Kasumi-1 (cell line): ENCODE measurements at regions not wholly inside any gene's neighbourhood (a gene's known extent, or its start where the extent isn't known, plus 50 kb on each side); places are given as distances from the start of the nearest gene placed in this dataset.
"Not testable (repeated sequence)": the region's sequence is repeated elsewhere in the genome, so short reads cannot be mapped to it uniquely, and the experiment has no call there.

Experiments used
- DNase-seq, 2 experiments: peaks; one replicate each; lab custom pipeline; 2025; lab: John Stamatoyannopoulos, UW

DNA sequence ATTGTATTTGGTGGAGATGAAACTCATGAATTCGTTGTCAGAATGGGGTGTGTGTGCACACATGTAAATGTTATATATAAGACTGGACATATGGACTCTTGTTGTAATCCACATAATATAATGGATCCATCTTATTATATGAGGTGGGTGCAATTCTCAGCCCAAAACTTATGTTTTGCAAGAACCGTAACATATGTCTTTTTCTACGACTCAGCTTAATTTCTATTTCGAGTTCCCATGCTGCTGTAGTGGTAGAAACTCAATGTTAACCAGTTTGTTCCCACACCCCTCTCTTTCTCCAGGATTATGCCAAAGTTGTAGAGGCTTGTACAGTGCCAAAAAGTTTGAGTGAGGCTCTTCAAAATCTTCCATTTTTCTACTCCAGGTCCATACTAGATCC is 112.5 kb upstream of the SPOPL start:
- no peak for DNase-seq

GRCh38 chr2:138390316-138390945 is 111.1 kb upstream of the SPOPL start:
- DNase-seq, result no peak

GRCh38 chr2:138391946-138392345 is 109.6 kb upstream of the SPOPL start:
- DNase-seq, result no peak

GRCh38 chr2:138395565-138396306 is 105.8 kb upstream of the SPOPL start:
- DNase-seq, result no peak

DNA sequence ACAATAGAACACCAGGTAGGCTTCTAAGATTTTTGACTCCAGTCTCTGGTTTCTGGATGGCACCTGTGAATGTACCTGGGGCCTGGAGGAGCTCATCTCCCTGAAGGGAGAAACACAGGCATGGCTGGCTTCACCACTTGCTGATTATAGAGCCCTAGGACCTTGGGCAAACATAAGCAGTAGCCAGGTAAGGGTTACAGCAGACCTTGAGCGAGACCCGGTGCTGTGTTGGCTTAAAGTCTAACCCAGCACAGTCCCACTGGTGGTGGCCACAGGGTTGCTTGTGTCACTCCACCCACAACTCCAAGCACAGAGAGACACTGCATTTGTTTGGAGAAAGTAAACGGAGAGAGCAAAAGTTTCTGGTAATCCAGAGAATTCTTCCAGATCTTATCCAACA is 104.7 kb upstream of the SPOPL start:
- no peak for DNase-seq

DNA sequence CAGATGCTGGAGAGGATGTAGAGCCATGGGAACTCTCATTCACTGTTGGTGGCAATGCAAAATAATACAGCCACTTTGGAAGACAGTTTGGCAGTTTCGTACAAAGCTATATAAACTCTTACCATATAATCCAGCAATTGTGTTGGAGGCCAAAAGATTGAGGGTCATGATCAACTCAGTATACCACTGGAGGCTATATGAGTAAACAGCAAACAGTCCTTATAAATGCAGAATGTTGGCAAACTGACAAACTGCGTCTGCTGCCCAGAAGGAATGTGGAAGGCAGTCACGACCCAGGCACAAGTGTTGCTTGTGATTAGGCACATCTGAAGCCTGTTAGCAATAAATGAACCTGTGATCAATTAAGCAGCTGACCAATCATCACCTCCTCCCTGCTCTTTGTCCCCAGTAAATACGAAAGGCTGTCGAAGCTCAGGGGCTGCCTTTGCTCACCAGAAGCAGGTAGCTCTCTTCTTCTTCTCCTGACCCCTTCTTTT is 98.1 kb upstream of the SPOPL start:
- DNase-seq, result no peak

- peak in 1 of 2 experiments; percentile 4 for DNase-seq
Measured at GRCh38 chr2:138414014-138414413, 87.6 kb upstream of the SPOPL start.

DNA sequence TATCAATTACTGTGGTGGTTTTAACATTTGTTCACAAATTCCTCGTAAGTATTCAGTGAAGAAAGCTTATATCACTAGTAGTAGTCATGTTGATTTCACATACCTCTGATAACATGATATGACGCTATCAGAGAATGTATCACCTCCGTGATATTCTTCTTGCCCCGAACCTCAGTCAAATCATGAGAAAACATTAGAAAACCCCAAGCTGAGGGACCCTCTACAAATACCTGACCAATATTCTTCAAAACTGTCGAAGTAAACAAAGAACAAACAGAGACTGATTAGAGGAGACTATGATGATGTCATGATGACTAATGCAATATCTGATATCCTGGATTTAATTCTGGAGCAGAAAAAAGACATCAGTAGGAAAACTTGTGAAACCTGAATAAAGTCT is 85.6 kb upstream of the SPOPL start:
- no peak for DNase-seq

DNA sequence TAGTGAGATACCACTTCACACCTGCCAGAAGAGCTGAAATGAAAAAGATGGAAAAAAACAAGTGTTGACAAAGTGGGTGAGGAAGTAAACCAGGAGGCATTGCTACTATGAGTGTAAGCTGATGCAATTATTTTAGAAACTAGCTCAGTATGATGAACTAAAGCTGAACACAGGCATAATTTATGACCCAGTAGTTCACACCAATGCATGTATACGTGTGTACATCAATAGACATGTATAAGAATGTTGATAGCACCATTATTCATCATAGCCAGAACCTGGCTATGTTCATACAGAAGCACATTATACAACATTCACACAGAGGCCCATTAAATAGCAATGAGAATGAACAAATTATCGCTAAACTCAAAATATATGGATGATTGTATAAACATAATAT is 83.1 kb upstream of the SPOPL start:
- no peak for DNase-seq

DNA sequence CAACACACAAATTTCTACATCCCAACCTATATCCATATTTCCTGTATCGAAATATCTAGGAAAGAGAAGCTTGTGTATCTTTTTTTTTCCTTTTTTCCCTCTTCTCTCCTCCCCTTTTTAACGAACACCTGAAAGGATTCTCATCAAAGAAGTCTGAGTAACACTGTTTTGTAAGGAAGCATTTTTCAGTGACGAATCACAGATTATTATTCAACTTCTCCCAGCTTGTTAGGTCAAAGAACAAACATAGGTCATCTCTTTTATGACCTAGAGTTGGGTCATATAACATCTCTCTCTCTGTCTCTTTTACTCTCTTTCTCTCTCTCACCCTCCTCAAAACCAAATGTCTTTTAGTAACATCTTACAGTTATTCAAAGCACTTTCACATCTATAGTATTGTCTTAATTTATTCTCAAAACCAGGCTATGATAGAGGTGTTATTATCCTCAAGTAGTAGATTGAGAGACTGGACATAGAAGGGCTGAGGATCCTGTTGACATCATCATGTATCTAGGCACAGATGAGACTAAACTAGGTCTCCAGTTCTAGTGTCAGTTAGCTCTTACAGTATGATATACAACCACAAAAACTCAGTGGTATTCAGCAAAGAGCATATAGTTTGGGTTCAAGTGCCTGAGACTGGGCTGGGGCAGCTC is 80.1 kb upstream of the SPOPL start:
- no peak for DNase-seq

GRCh38 chr2:138421971-138422335 is 79.6 kb upstream of the SPOPL start:
- peak; percentile 31 to 32 for DNase-seq

DNA sequence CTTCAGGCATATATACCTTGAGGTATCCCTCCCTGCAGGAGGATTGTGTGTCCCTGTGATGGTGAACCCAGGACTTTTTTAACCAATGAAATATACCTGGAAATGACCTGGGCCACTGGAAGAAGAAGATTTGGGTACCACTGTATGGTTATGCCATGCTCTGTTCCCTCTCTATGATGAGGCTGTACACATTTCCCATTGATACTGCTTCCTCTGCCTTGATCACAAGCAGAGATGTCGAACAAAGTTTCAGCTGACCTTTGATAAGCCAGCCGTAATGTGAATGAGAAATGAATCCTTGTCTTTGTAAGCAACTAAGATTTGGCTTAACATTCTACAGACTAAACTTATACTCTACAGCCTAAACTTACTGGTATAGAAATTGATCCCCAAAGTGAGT is 78.4 kb upstream of the SPOPL start:
- DNase-seq, result no peak

GRCh38 chr2:138423745-138424144 is 77.8 kb upstream of the SPOPL start:
- no peak for DNase-seq

DNA sequence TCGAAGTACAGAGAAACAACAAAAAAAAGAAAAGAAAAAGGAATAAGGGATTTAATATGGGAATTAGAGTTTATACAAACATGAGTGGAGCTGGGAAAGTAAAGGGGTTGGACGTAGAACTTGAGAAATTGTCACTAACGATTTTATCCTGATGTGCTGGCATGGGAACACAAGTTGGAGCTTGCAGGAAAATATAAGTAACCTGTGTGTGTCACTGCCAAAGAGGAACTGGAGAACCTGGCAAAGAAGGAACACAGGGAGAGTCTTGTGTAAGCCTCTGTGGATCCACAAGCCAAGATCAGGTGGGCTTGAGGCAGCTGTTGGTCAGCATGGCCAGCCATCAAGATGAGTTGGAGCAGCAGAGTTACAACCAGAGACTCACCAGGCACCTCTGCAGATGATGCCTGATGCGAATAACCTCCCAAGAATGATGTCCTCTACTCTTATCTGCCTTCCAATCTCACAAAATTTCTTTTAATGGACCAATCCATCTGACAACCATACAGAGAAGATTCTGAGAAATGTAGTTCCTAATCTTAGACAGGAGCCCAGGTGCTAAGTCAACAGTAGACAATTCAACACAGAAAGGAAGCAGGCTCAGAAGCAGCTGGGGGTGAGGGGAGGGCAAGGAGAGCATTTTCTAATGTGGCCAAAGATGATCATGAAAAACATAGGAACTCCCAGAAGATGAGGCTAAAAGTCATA is 77.0 kb upstream of the SPOPL start:
- no peak for DNase-seq

- DNase-seq, result not testable (repeated sequence)
Measured at GRCh38 chr2:138426116-138426515, 75.5 kb upstream of the SPOPL start.

DNA sequence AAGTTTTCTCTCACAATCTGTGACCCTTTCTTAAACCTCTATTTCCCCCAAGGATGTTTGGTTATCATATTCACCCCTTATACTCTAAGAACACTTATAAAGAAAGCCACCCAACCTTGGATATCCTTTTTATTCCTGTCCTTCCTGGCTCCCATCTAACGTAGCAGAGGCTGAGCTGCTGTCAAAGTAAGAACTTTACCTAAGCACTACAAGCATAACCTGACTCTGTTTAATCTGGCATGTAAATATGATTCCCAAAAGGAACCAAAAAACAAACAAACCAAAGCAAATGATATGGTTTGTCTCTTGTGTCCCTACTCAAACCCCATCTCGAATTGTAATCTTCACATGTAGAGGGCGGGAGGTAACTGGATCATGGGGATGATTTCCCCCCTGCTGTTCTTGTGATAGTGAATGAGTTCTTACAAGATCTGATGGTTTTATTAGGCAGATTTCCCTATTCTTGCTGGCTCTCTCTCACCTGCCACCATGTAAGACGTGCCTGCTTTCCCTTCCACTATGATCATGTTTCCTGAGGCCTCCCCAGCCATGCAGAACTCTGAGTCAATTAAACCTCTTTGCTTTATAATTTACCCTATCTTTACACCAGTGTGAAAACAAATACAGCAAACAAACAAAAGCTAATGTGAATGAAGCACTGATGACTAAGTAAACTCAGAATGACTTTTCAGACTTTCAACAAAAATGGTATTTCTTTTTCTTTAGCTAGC is 72.7 kb upstream of the SPOPL start:
- DNase-seq, result no peak

- DNase-seq, result no peak
Measured at GRCh38 chr2:138430181-138430580, 71.4 kb upstream of the SPOPL start.

DNA sequence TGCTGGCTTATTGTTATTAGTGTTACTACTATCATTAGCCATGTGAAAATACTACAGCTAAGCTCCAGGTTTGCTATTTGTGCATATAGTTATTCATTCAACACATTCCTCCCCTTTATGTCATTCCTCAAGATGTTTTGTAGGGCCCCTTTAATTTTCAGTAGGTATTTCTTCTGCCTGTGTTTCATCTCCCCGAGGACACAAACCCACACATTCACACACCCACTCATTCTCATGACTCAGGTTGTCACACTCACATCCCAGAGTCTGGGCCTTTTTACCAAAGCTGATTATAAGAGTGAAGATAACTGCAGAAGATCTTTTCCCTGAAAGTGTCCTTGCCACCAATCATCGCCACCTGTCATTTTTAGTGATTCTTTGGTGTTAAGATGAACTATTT is 68.6 kb upstream of the SPOPL start:
- no peak for DNase-seq

DNA sequence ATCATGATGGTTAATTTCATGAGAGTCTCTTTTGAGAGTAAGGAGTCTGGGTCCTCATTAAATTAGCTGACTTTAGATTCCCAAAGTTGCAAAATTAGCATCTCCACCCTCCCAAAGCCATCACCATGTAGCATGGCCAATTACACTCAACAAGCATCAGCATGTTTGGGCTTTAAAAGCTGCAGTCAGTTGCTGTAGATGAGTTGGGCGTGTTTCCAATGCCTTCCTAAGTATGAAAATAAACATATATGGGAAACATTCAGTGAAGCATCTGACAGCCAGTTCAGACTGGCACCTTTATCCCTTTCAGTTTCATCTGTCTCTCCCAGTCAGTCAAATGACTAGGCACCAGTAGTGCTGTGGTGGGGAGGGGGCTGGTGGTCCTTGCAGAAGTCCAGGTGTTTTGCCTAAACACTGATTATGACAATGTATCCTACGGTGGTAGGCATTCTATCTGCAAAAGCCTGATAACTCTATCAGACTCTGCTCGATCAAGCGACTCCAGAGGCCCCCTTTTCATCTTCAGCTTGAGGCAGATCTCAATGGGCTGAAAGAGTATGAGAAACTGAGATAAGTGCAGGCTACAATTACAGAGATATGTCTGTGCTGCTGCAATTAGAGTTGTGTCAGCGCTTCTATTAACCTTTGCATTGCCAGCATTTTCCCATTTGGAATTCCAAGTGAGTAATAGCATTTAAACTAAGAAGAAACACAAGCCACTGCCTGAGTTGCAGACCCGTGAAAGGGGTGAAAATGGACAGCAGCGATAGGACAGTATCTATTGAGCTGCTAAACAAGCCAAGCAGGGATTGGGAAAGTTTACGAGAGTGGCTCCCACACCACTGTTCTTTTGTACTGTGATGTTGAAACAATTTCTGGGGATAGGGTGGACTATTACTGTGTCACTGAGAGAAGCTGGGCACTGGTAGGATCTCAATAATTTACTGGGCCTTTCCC is 67.3 kb upstream of the SPOPL start:
- DNase-seq, result no peak

- DNase-seq, result no peak
Measured at GRCh38 chr2:138435701-138436100, 65.9 kb upstream of the SPOPL start.

DNA sequence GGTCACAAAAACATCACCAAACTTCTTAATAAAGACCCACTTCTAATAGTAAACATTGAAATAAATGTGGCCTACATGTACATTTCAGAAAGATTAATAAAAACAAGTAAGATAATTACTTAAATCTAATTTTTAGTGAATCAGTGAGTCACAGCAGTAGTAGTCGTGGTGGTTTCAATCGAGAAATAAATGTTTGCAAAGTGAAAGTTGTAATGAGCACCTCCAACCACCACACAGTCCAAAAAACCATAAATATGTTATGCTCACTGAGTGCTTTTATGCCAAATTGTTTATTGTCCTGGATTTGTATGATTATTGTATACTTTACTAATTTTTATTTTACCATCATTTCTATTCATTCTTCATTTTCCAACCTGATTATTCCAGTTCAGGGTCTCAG is 61.8 kb upstream of the SPOPL start:
- no peak for DNase-seq
